C4-2B (cell line): ENCODE measurements at regions not wholly inside any gene's neighbourhood (a gene's known extent, or its start where the extent isn't known, plus 50 kb on each side); places are given as distances from the start of the nearest gene placed in this dataset.

Experiments
- ZFX ChIP-seq: fragments of 450-650 bp; IDR thresholded peaks from 2 replicates; pipeline ENCODE4 v1.6.1; 2017
- TF ChIP-seq, protein P1 (sequence below): fragments of 450-650 bp; conservative IDR thresholded peaks from 2 replicates; pipeline ENCODE4 v1.5.1; 2017; ENCODE audit warnings: mild to moderate bottlenecking

GRCh38 chr1:79692519-79692918 lies 686.0 kb upstream of the ADGRL4 start:
- TF ChIP-seq, protein P1, sequence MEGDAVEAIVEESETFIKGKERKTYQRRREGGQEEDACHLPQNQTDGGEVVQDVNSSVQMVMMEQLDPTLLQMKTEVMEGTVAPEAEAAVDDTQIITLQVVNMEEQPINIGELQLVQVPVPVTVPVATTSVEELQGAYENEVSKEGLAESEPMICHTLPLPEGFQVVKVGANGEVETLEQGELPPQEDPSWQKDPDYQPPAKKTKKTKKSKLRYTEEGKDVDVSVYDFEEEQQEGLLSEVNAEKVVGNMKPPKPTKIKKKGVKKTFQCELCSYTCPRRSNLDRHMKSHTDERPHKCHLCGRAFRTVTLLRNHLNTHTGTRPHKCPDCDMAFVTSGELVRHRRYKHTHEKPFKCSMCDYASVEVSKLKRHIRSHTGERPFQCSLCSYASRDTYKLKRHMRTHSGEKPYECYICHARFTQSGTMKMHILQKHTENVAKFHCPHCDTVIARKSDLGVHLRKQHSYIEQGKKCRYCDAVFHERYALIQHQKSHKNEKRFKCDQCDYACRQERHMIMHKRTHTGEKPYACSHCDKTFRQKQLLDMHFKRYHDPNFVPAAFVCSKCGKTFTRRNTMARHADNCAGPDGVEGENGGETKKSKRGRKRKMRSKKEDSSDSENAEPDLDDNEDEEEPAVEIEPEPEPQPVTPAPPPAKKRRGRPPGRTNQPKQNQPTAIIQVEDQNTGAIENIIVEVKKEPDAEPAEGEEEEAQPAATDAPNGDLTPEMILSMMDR: no peak
- TF ChIP-seq ZFX: no peak
